Transverse colon (tissue), 4 donors: ENCODE measurements at regions not wholly inside any gene's neighbourhood (a gene's known extent, or its start where the extent isn't known, plus 50 kb on each side); places are given as distances from the start of the nearest gene placed in this dataset.

Source experiments
- DNase-seq: peaks from one replicate; pipeline ENCODE4 v3.0.0-alpha.2; 2019
- H3K27ac ChIP-seq, 4 donors: fragments of 200-600 bp; sonication (generic); 2 replicates each; pipeline ENCODE4 v1.5.1; 2016 to 2018; ENCODE audit warnings: inconsistent platforms in 4 of 4
- H3K27me3 ChIP-seq: fragments of 200-600 bp; sonication (generic); 2 replicates; pipeline ENCODE4 v1.5.1; 2017; ENCODE audit warnings: inconsistent platforms
- H3K36me3 ChIP-seq, 4 donors: fragments of 200-600 bp; sonication (generic); 2 replicates each; pipeline ENCODE4 v1.5.1; 2017 to 2019; ENCODE audit warnings: inconsistent platforms in 4 of 4
- H3K4me1 ChIP-seq, 4 donors: fragments of 200-600 bp; sonication (generic); 2 replicates each; pipeline ENCODE4 v1.5.1; 2017 to 2020; ENCODE audit warnings: inconsistent platforms in 4 of 4
- H3K4me3 ChIP-seq, 4 donors: fragments of 200-600 bp; sonication (generic); 1 replicate in 1 of 4; 2 replicates in 3 of 4; pipeline versions ENCODE4 v1.5.1 to v1.6.1; 2017 to 2019; ENCODE audit warnings: inconsistent platforms in 4 of 4
- H3K9me3 ChIP-seq, 2 donors: fragments of 200-600 bp; sonication (generic); 2 replicates each; pipeline ENCODE4 v1.5.1; 2017 to 2019; ENCODE audit warnings: inconsistent platforms in 2 of 2
- EP300 ChIP-seq: sonication (generic); formaldehyde crosslinking; IDR thresholded peaks from one replicate; pipeline ENCODE4 v1.6.1; 2017; ENCODE audit warnings: antibody characterized with exemption, low read depth
- POLR2A ChIP-seq: fragments of 450-650 bp; IDR thresholded peaks from one replicate; pipeline ENCODE4 v1.6.1; 2016; ENCODE audit warnings: antibody characterized with exemption, mild to moderate bottlenecking, moderate library complexity
- POLR2AphosphoS5 ChIP-seq, 3 donors: sonication (generic); formaldehyde crosslinking; IDR thresholded peaks; one replicate each; pipeline ENCODE4 v1.6.1; 2016; ENCODE audit warnings: antibody characterized with exemption in 3 of 3
- WGBS, 2 donors: methylation state at CpG; one replicate each; pipeline ENCODE4 v1.1.5; 2018; ENCODE audit warnings: low coverage in 1 of 2; 5-methylcytosine and 5-hydroxymethylcytosine counted together
- in situ Hi-C, 4 donors: fragments of 200-750 bp; cut with MboI; loops; one replicate each; pipeline versions ENCODE4 v1.15.0 to v1.15.1; 2017; ENCODE audit warnings: low sequenced_read_pairs in 3 of 4, low pct_ligation_motif_present in 1 of 4, low pct_unique_long_range_greater_than_20kb in 1 of 4
- intact Hi-C: fragments of 100-400 bp; cut with DNase I; formaldehyde crosslinking; loops from one replicate; pipeline ENCODE4 v1.15.1; 2023; ENCODE audit warnings: low total_unique reads
- TF ChIP-seq, protein P1 (sequence below), 5 experiments: fragments of 200-600 bp in 3 of 5; fragments of 450-650 bp in 2 of 5; sonication (generic) in 3 of 5; IDR thresholded peaks; 1 replicate in 2 of 5; 2 replicates in 3 of 5; pipeline ENCODE4 v1.5.1; 2016 to 2017; ENCODE audit warnings: antibody characterized with exemption in 5 of 5, inconsistent platforms in 3 of 5, mild to moderate bottlenecking in 2 of 5, moderate library complexity in 1 of 5

DNA sequence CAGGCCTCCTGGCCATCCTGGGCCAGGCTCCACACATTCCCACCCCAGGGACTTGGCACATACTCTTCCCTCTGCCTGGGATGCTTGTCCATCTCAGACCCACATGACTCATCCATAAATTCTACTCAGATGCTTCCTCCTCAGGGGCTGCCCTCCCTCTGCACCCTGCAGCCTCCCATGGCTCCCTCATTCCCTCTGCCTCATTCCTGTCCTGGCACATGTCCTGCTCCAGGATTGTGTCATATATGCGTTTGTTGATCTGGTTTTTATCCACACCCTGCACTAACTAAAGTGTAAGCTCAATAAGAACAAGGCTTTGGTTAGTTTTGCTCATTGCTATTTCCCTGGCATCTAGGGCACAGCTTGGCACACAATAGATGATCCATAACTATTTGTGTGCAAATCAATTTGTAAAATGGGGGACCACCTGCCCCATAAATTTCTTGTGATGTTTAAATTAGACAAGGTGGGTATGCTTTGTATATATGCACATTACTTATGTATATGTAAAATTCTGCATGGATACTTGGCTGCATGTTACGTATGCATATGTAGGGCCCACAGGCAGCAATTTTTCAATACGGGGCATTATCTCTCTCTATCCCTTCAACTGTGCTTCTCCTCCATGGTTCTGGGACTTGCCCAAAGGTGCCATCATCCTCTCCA, 191.4 kb downstream of the PTPRU start:
- no peaks in the 10 kb centered on the region for H3K9me3 ChIP-seq
- H3K27ac ChIP-seq = no peak overlapping the region
- intact Hi-C loops = no loop called here
- TF ChIP-seq EP300 (no peak), POLR2AphosphoS5 (IDR thresholded peaks at IDR 0.05) (no peak), POLR2A (no peak)
- TF ChIP-seq, protein P1, sequence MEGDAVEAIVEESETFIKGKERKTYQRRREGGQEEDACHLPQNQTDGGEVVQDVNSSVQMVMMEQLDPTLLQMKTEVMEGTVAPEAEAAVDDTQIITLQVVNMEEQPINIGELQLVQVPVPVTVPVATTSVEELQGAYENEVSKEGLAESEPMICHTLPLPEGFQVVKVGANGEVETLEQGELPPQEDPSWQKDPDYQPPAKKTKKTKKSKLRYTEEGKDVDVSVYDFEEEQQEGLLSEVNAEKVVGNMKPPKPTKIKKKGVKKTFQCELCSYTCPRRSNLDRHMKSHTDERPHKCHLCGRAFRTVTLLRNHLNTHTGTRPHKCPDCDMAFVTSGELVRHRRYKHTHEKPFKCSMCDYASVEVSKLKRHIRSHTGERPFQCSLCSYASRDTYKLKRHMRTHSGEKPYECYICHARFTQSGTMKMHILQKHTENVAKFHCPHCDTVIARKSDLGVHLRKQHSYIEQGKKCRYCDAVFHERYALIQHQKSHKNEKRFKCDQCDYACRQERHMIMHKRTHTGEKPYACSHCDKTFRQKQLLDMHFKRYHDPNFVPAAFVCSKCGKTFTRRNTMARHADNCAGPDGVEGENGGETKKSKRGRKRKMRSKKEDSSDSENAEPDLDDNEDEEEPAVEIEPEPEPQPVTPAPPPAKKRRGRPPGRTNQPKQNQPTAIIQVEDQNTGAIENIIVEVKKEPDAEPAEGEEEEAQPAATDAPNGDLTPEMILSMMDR (IDR thresholded peaks at IDR 0.05) = no peak
- no peaks in the 10 kb centered on the region for H3K36me3 ChIP-seq
- no peaks in the 10 kb centered on the region for H3K4me1 ChIP-seq
- DNase-seq = no peak
- in situ Hi-C loops = no loop called here
- peaks cover 14% of the 10 kb centered on the region for H3K27me3 ChIP-seq
- WGBS, 2 donors = 59 to 100% methylated on average over 1 to 3 of the region's 3 CpGs
- H3K4me3 ChIP-seq = no peak overlapping the region

DNA sequence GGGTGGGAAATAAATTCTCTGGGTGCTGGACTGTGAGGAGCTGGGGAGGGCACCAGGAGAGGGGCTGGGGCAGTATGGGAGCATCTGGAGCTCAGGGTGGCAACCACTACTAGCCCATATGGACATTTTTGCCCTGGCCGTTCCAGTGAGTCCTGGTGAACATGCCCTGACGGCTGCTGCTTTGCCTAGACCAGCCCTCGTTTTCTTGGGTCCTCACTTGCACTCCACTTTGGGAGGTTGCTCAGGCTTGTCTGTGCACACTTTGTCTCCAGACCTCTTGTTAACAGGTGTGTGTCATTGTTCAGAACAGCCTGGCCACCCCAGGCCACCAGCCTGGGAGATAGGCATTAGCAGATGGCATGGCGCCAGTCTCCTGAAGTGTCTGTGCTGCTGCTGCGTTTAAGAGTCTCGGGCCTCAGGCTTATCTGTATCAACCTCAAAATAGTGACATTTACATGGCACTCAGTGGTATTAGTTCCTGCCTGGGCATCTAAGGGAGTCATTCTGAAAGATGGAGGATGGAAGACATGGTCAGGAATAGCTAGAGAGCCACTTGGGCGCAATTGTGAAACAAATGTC, 190.5 kb downstream of the PTPRU start:
- DNase-seq = no peak
- H3K4me3 ChIP-seq = no peak overlapping the region
- no peak overlapping the region for H3K27ac ChIP-seq
- in situ Hi-C loops = no loop called here
- peaks cover 14% of the 10 kb centered on the region for H3K27me3 ChIP-seq
- H3K36me3 ChIP-seq = no peaks in the 10 kb centered on the region
- H3K4me1 ChIP-seq = no peaks in the 10 kb centered on the region
- no peak for TF ChIP-seq POLR2A
- TF ChIP-seq, protein P1 (IDR thresholded peaks at IDR 0.05) = no peak
- TF ChIP-seq EP300 = no peak
- no peak for TF ChIP-seq POLR2AphosphoS5 (IDR thresholded peaks at IDR 0.05)
- 80% methylated on average over 7 of the region's 7 CpGs; no CpG with 5 or more reads in 1 of the 2 donors for WGBS, 2 donors
- intact Hi-C loops = no loop called here
- H3K9me3 ChIP-seq = no peaks in the 10 kb centered on the region

DNA sequence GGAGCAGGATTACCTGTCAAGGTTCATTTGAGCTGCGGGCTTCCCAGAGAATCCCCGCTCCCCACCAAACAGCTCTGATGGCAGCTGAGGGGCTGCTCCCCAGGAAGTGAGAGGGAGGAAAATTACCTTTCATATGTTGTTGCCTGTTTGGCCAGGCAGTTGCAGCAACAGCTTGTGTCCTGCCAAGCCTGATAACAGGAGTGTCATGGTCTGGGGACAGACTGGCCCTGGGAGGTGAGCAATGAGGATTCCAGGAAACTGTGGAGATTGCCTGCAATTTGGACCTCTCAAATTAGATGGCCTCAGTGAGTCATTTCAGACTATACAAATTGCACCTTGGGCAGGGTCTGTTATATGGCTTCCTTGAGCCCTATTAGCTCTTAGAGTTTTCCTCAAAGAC, 189.3 kb downstream of the PTPRU start:
- intact Hi-C loops = no loop called here
- Histone ChIP-seq H3K27me3 (peaks cover 14% of the 10 kb centered on the region), H3K36me3 (no peaks in the 10 kb centered on the region), H3K4me3 (no peak overlapping the region), H3K27ac (no peak overlapping the region), H3K4me1 (no peaks in the 10 kb centered on the region), H3K9me3 (no peaks in the 10 kb centered on the region)
- DNase-seq = no peak
- in situ Hi-C loops = no loop called here
- 60 to 89% methylated on average over 1 to 2 of the region's 2 CpGs for WGBS, 2 donors
- TF ChIP-seq POLR2A = no peak
- no peak for TF ChIP-seq POLR2AphosphoS5 (IDR thresholded peaks at IDR 0.05)
- TF ChIP-seq, protein P1 (IDR thresholded peaks at IDR 0.05) = no peak
- TF ChIP-seq EP300 = no peak

DNA sequence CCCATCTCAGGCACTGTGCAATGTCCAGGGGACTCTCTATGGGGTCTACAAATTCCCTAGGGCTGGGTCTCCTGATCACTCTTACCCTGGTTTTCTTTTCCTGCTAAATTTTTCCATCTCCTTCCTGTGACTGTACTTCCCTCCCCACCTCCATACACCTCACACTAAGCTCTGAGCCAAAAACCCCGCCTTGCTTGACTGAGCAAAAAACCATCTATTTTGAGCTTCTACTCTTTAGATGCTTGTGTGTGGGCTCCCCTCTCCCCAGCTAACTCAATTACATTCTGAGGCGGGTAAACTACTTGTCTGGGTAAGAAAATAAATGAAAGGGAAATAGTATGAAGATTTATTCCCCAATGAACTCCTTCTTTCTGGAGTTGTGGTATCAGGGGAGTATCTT, 187.9 kb downstream of the PTPRU start:
- in situ Hi-C loops (no loop called here), intact Hi-C loops (no loop called here)
- H3K36me3 ChIP-seq = no peaks in the 10 kb centered on the region
- no peak for TF ChIP-seq POLR2A
- no peaks in the 10 kb centered on the region for H3K4me1 ChIP-seq
- no peaks in the 10 kb centered on the region for H3K9me3 ChIP-seq
- no peak overlapping the region for H3K4me3 ChIP-seq
- H3K27ac ChIP-seq = no peak overlapping the region
- DNase-seq = no peak
- H3K27me3 ChIP-seq = peaks cover 14% of the 10 kb centered on the region
- WGBS, 2 donors = 86 to 89% methylated on average over 1 to 2 of the region's 2 CpGs
